HL-60/S4 treated with retinoic acid at 250 ng/mL for 4 days and 3 days (cell line): ENCODE measurements at regions not wholly inside any gene's neighbourhood (a gene's known extent, or its start where the extent isn't known, plus 50 kb on each side); places are given as distances from the start of the nearest gene placed in this dataset.

Experiments
- in situ Hi-C: fragments of 300-500 bp; cut with MboI; formaldehyde crosslinking; loops from 2 replicates; pipeline ENCODE4 v1.7.0; 2022; ENCODE audit warnings: low sequenced_read_pairs

- in situ Hi-C loops: no loop called here
Observed at GRCh38 chr5:125609011-125609410, 814.2 kb upstream of the GRAMD2B start.

DNA sequence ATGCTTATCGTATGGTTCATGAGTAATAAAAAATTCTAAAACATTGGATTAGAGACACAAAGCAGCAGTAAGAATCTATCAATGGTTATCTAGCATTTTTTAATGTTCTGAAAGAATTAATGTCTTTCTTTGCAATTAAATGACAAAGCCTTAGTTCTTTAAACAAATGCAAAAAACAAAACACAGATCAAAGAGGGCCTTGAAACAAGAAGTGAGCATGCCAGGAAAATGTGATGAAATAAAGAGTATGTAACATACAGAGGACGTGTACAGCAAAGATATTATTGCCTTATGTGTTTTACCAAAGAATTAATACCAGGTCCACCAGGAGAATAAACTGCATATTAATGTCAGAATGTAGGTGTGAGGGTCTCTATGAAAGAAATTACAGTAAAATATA lies 812.3 kb upstream of the GRAMD2B start:
- in situ Hi-C loops: no loop called here

- in situ Hi-C loops: no loop called here
Observed at GRCh38 chr5:125611541-125611940, 811.7 kb upstream of the GRAMD2B start.

DNA sequence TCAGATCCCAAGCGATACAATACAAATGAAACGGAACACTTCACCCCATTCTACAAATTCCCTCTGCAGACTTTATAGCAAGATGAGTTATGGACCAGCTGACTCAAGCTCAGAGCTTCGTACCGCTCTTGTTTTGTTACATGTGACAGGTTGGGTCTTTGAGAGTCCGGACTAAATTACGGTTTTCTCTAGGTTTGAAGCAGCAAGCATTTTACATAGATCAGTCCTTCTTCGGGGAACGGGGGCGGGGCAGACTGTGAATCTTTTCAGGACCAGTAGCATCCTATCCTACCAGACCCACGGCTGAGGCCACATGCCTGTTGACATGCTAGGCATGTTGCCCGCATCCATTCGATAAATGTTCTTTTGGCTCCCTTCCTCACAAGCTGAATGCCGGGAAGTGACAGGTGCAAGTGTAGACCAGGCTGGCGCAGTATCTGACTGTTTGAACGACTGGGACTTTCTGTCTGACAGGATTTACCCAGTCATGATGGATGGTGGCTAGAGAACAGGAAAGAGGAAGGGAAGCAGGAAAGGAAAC lies 811.0 kb upstream of the GRAMD2B start:
- in situ Hi-C loops: no loop called here

DNA sequence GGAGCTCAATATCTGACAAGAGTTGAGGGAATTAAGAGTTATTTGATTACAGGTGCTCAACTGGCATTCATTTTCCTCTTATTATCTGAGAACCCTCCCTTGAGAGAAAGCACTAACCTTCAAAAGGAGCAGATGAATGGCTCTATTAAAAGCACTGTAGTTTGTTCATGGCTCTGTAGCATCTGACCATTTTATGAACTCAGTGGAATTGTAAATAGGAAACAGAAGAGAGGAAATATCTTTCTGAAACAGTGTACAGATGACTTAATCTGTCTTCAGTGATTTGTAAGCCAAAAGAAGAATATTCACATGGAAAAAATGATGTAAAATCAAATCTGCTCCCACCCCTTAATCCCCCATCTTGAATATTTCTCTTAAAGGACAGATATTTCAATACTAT lies 810.4 kb upstream of the GRAMD2B start:
- in situ Hi-C loops: no loop called here

DNA sequence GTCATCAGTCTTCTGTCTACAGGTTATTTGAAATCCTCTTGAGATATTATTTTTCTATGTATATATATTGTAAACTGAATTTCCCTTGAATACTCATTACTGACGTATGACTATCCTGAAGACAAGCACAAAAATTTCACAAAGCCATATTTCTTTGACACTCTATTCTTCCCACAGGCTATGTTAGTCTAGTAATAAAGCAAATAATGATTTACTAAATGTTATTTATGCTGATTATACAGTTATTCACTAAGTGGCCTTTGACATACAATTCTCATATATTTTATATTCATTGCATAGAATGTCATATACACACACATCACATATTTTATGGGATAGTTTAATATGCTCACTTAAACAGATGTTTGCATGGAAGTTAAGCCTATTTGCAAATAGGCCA lies 793.0 kb upstream of the GRAMD2B start:
- in situ Hi-C loops: no loop called here

DNA sequence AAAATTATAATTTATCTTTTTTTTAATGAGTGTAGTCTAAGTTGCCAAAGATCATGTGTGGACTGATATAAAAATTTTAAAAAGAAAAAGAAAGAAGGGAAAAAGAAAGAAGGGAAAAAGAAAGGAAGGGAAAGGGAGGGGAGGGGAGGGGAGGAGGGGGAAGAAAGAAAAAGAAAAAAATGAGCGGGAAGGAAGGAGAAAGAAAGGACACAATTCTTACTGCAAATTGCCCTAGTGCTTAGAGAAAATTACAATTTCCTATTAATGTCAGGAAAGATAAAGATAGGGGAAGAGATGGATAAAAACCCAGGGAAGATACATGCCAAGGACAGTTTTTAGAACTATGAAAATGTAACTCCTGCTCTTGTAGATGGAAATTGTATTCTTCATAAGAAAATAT lies 789.7 kb upstream of the GRAMD2B start:
- in situ Hi-C loops: no loop called here

- in situ Hi-C loops: no loop called here
Observed at GRCh38 chr5:125634216-125634835, 788.9 kb upstream of the GRAMD2B start.

DNA sequence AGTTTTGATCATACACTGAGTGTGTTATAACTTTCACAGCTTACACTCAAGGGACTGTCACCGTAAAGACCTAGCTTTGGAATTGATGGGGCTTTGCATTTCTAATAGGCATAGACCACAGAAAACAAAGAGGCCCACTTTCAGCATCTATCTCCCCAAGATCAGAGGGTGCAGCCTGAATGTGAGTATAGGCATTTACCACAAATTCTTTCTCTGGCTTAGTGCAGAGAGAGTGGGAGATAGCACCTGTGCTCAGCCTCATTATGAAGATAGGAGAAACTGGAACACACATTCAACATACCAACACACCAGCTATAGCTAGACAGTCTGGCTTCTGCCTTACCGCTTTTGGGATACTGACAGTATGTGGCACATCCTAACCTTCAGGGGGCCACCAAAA lies 783.4 kb upstream of the GRAMD2B start:
- in situ Hi-C loops: no loop called here

DNA sequence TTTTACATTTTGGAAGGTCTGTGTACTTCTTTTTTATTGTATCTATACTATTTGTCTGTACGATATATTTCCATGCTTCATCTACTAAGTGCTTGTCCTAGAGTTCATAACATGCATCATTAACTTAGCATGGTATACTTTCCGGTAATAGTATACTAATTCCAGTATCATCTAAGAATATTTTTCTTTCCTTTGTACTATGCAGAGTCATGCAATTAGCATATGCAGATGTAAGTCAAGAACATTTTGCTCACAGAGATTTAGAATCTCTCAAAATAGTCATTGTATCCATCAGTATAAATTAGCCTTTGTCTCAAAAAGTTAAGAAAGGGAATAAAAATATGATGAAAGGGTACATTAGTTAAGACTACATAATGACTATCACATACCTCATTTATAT lies 770.4 kb upstream of the GRAMD2B start:
- in situ Hi-C loops: no loop called here

- in situ Hi-C loops: no loop called here
Observed at GRCh38 chr5:125654392-125654791, 768.8 kb upstream of the GRAMD2B start.

DNA sequence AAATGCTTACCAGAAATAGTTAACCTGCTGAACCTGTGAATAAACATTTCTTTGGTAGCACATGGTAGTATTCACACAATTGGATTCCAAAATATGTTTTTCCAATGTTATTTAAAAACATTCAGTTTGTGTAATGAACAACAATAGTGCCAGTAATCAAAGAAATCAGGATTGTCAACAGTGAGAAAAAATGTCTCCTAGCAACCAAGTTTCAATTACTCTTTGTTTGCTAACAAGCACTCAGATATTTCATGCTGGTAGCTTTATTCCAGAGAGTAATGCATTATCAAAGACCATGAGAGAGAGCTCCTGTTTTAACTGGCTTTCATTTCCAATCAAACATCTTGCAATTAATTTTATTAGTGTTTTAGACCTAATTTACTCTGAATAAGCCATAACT lies 768.1 kb upstream of the GRAMD2B start:
- in situ Hi-C loops: no loop called here

DNA sequence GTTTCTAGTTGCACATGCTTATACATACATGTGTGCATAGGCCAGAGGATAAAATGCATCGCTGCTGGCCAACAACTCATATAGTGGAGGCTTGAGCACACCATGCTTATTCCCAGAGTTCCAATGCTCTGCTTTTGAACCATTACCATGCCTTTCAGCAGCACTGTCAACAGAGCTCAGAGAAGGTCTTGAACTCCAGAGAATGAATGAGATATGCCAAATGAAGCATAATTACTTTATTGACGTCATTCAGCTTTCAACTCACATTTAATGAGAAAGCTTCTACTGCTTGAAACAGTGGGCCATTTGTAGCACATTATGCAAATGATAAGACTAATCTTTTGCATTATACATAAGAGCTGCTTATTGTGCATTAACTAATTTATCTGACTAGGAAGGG lies 765.3 kb upstream of the GRAMD2B start:
- in situ Hi-C loops: no loop called here

DNA sequence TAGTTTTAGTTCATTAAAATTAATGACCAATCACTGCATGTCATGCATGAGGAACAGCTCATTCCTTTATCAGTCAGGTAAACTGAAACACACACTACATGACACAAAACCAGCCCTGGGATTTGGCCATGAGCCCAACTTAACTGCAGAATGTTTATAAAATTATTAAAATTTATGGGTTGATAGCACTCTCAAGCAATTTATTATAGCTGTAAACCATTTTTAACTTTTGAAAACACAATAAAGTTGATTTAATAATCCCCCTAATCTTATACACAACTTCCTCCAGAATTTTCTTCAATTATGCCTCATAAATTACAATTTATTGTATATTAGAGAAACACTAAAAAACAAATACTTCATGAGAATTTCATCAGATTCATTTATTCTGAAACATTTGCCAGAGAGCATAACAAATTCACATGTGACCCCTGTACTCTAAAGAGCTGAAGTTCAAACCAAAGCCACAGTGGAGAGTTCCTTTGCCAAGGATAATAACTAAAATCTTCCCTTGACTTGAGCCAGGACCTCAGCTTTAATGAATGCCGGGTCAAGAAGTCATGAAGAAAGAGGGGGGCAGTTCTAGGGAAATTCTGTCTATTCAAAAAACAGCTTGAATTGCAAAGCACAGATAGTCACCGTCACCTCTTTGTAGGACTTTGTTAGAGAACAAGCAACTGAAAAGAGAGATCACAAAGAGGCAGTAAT lies 763.7 kb upstream of the GRAMD2B start:
- in situ Hi-C loops: no loop called here

- in situ Hi-C loops: no loop called here
Observed at GRCh38 chr5:125660231-125660895, 762.8 kb upstream of the GRAMD2B start.

GRCh38 chr5:125661584-125661983 lies 761.6 kb upstream of the GRAMD2B start:
- in situ Hi-C loops: no loop called here

GRCh38 chr5:125668884-125669283 lies 754.3 kb upstream of the GRAMD2B start:
- in situ Hi-C loops: no loop called here

GRCh38 chr5:125673359-125673950 lies 749.8 kb upstream of the GRAMD2B start:
- in situ Hi-C loops: no loop called here

DNA sequence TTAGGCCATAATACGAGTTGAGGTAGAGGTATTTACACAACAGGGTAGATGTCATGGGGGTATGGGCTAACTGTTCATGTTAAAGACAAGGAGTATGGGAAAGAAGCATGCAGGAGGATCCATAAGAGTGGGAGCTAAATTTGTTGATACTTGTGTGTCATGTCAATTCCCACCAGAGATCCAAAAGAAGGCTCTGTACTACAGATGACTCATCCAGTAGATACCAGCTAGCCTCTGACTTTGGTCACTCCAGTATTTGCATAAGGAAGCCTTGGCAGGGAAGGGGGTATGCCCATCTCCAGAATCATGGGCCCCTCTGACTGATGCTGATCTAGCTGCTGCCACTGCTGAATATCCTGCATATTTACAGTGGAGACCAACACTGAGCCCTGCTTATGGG lies 743.7 kb upstream of the GRAMD2B start:
- in situ Hi-C loops: no loop called here

GRCh38 chr5:125683669-125684068 lies 739.5 kb upstream of the GRAMD2B start:
- in situ Hi-C loops: no loop called here

- in situ Hi-C loops: no loop called here
Observed at GRCh38 chr5:125685771-125686170, 737.4 kb upstream of the GRAMD2B start.
